Nephron progenitor cell (in vitro differentiated cells): ENCODE measurements at regions not wholly inside any gene's neighbourhood (a gene's known extent, or its start where the extent isn't known, plus 50 kb on each side); places are given as distances from the start of the nearest gene placed in this dataset.

Experiments
- DNase-seq: peaks from one replicate; pipeline ENCODE4 v3.0.0; 2021
- H3K27ac Mint-ChIP-seq: 2 replicates; pipeline ENCODE4 v1.8.0; 2021; ENCODE audit warnings: mild to moderate bottlenecking, moderate library complexity, mixed read lengths
- H3K27me3 Mint-ChIP-seq: 2 replicates; pipeline ENCODE4 v1.8.0; 2021; ENCODE audit warnings: mild to moderate bottlenecking, low read depth, mixed read lengths; ENCODE audit not compliant: poor library complexity
- H3K36me3 Mint-ChIP-seq: 2 replicates; pipeline ENCODE4 v1.8.0; 2021; ENCODE audit warnings: low read depth, mixed read lengths
- H3K4me1 Mint-ChIP-seq: 2 replicates; pipeline ENCODE4 v1.8.0; 2021; ENCODE audit warnings: mixed read lengths
- H3K4me3 Mint-ChIP-seq: 2 replicates; pipeline ENCODE4 v1.8.0; 2021; ENCODE audit warnings: mild to moderate bottlenecking, moderate library complexity, mixed read lengths
- H3K9me3 Mint-ChIP-seq: 2 replicates; pipeline ENCODE4 v1.8.0; 2021; ENCODE audit warnings: mild to moderate bottlenecking, moderate library complexity, mixed read lengths
- CTCF ChIP-seq: fragments of 200-600 bp; sonication (generic); IDR thresholded peaks from 2 replicates; pipeline ENCODE4 v1.5.0; 2021; ENCODE audit warnings: antibody characterized with exemption

- DNase-seq, result no peak
- Mint-ChIP-seq H3K4me1 (no peaks in the 10 kb centered on the region), H3K27me3 (peaks cover 6% of the 10 kb centered on the region), H3K27ac (no peak overlapping the region), H3K9me3 (peaks cover 23% of the 10 kb centered on the region), H3K36me3 (no peaks in the 10 kb centered on the region), H3K4me3 (no peak overlapping the region)
- TF ChIP-seq CTCF, result no peak
These were observed 184.4 kb upstream of the TOX3 start for GRCh38 chr16:52731219-52731875.

- TF ChIP-seq CTCF, result no peak
- peaks cover 23% of the 10 kb centered on the region for H3K9me3 Mint-ChIP-seq
- peaks cover 6% of the 10 kb centered on the region for H3K27me3 Mint-ChIP-seq
- no peak for DNase-seq
- H3K27ac Mint-ChIP-seq, result no peak overlapping the region
- H3K4me3 Mint-ChIP-seq, result no peak overlapping the region
- H3K36me3 Mint-ChIP-seq, result no peaks in the 10 kb centered on the region
- no peaks in the 10 kb centered on the region for H3K4me1 Mint-ChIP-seq
These were observed 182.8 kb upstream of the TOX3 start for GRCh38 chr16:52729731-52730130.

- no peak for TF ChIP-seq CTCF
These were observed 180.9 kb upstream of the TOX3 start for GRCh38 chr16:52727849-52728248.

GRCh38 chr16:52727441-52727840 lies 180.5 kb upstream of the TOX3 start:
- H3K36me3 Mint-ChIP-seq, result no peaks in the 10 kb centered on the region
- no peak overlapping the region for H3K4me3 Mint-ChIP-seq
- H3K4me1 Mint-ChIP-seq, result no peaks in the 10 kb centered on the region
- peaks cover 21% of the 10 kb centered on the region for H3K9me3 Mint-ChIP-seq
- H3K27me3 Mint-ChIP-seq, result peaks cover 6% of the 10 kb centered on the region
- DNase-seq, result no peak
- no peak overlapping the region for H3K27ac Mint-ChIP-seq
- TF ChIP-seq CTCF, result no peak

More at GRCh38 chr16:52727849-52728248, 180.9 kb upstream of the TOX3 start:
- no peak for DNase-seq
- Mint-ChIP-seq H3K27me3 (peaks cover 6% of the 10 kb centered on the region), H3K36me3 (no peaks in the 10 kb centered on the region), H3K4me3 (no peak overlapping the region), H3K4me1 (no peaks in the 10 kb centered on the region), H3K27ac (no peak overlapping the region), H3K9me3 (peaks cover 23% of the 10 kb centered on the region)

- Mint-ChIP-seq H3K27me3 (peaks cover 6% of the 10 kb centered on the region), H3K36me3 (no peaks in the 10 kb centered on the region), H3K4me3 (no peak overlapping the region), H3K27ac (no peak overlapping the region), H3K4me1 (peaks cover 17% of the 10 kb centered on the region), H3K9me3 (peaks cover 8% of the 10 kb centered on the region)
- no peak for TF ChIP-seq CTCF
- DNase-seq, result no peak
These were observed 178.5 kb upstream of the TOX3 start for GRCh38 chr16:52725461-52725860.

GRCh38 chr16:52725043-52725442 lies 178.1 kb upstream of the TOX3 start:
- DNase-seq, result no peak
- Mint-ChIP-seq H3K27me3 (peaks cover 6% of the 10 kb centered on the region), H3K4me3 (no peak overlapping the region), H3K4me1 (peaks cover 17% of the 10 kb centered on the region), H3K9me3 (peaks cover 7% of the 10 kb centered on the region), H3K36me3 (no peaks in the 10 kb centered on the region), H3K27ac (no peak overlapping the region)
- TF ChIP-seq CTCF, result no peak
